Endothelial cell of umbilical vein (primary cell): ENCODE measurements at regions not wholly inside any gene's neighbourhood (a gene's known extent, or its start where the extent isn't known, plus 50 kb on each side); places are given as distances from the start of the nearest gene placed in this dataset.

Source experiments
- CTCF ChIP-seq, 2 donors: IDR thresholded peaks; 1 replicate in 1 of 2; 2 replicates in 1 of 2; pipeline ENCODE4 v1.5.1; 2011; ENCODE audit warnings: low read length in 2 of 2, mild to moderate bottlenecking in 2 of 2, moderate library complexity in 2 of 2, control low read depth in 1 of 2, inconsistent platforms in 1 of 2, low read depth in 1 of 2; ENCODE audit not compliant: insufficient read depth in 1 of 2; ENCODE audit errors: extremely low read depth in 1 of 2
- EZH2 ChIP-seq: IDR thresholded peaks from 2 replicates; pipeline ENCODE4 v1.6.1; 2012; ENCODE audit warnings: borderline replicate concordance, low read depth, mild to moderate bottlenecking, moderate library complexity, low read length, inconsistent platforms; ENCODE audit not compliant: severe bottlenecking
- FOS ChIP-seq: IDR thresholded peaks from 2 replicates; pipeline ENCODE4 v1.6.1; 2011; ENCODE audit warnings: mild to moderate bottlenecking, low read length, moderate library complexity, borderline replicate concordance; ENCODE audit not compliant: insufficient read depth
- GATA2 ChIP-seq: IDR thresholded peaks from 2 replicates; pipeline ENCODE4 v1.7.0; 2011; ENCODE audit warnings: low read depth, mild to moderate bottlenecking, moderate library complexity, mixed read lengths, low read length; ENCODE audit not compliant: insufficient read length, insufficient read depth
- JUN ChIP-seq: IDR thresholded peaks from 2 replicates; pipeline ENCODE4 v1.6.1; 2011; ENCODE audit warnings: borderline replicate concordance, low read depth; ENCODE audit not compliant: insufficient read length, insufficient read depth
- MAX ChIP-seq: IDR thresholded peaks from 2 replicates; pipeline ENCODE4 v1.6.1; 2011; ENCODE audit not compliant: insufficient read depth, insufficient read length
- MYC ChIP-seq: IDR thresholded peaks from one replicate; pipeline ENCODE4 v1.6.1; 2011; ENCODE audit warnings: mild to moderate bottlenecking, low read depth, low read length
- POLR2A ChIP-seq: IDR thresholded peaks from 2 replicates; pipeline ENCODE4 v1.6.1; 2012; ENCODE audit warnings: low read depth, mild to moderate bottlenecking, control low read depth, low read length
- POLR2AphosphoS5 ChIP-seq: IDR thresholded peaks from 2 replicates; pipeline ENCODE4 v1.6.1; 2012; ENCODE audit warnings: low read depth, mild to moderate bottlenecking, control low read depth, low read length, moderate library complexity; ENCODE audit not compliant: insufficient read depth

DNA sequence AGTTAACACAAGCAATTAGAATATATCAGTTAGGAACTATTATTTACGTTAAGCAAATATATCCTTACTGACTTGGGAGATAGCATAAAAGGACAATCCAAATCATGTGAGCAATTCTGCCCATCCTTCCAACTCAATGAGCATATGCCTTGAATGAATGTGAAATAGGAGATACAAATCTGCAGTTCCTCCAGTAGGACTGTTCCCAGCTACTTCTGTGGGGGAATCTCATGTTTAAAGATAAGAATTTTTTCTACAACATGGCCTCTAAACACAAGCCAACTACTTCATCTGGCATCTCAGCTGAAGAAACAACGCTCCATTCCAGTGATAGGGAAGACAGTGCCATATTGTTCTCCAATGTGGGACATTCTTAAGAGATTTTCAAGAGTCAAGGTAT lies 110.7 kb upstream of the NIPBL start:
- TF ChIP-seq CTCF (IDR thresholded peaks at IDR 0.05; ENCODE audit: extremely low read depth in 1 of 2, insufficient read depth in 1 of 2, low read depth in 1 of 2, low read length in 2 of 2) (no peak), POLR2AphosphoS5 (no peak), EZH2 (no peak), POLR2A (no peak), MAX (no peak), JUN (no peak), FOS (no peak), MYC (no peak), GATA2 (no peak)
